ENCODE measurements at regions not wholly inside any gene's neighbourhood (a gene's known extent, or its start where the extent isn't known, plus 50 kb on each side); places are given as distances from the start of the nearest gene placed in this dataset.

- Histone ChIP-seq H3K4me3 (ENCODE audit: insufficient read depth, low read depth, low read length) (no peak overlapping the region), H3K9me3 (ENCODE audit: control insufficient read depth, insufficient read depth, low read length) (peaks cover 76% of the 10 kb centered on the region), H2AK5ac (ENCODE audit: low read depth, low read length) (no peak overlapping the region), H2BK15ac (ENCODE audit: low read depth, low read length) (no peak overlapping the region), H3K18ac (ENCODE audit: low read depth, low read length) (no peak overlapping the region), H3K36me3 (ENCODE audit: control insufficient read depth, insufficient read depth, low read length) (no peaks in the 10 kb centered on the region), H3K23ac (ENCODE audit: low read depth, low read length) (no peak overlapping the region), H3K56ac (ENCODE audit: extremely low read depth, insufficient read depth, low read length) (no peak overlapping the region), H4K20me1 (ENCODE audit: insufficient read depth, low read length) (no peaks in the 10 kb centered on the region), H4K8ac (ENCODE audit: low read depth in 2 of 2, low read length in 2 of 2) (no peak overlapping the region), H3K9ac (ENCODE audit: low read depth, low read length) (no peak overlapping the region), H3K14ac (replicated peaks; ENCODE audit: low read depth, low read length) (no peak overlapping the region), H3K27ac (ENCODE audit: insufficient read depth, low read length) (no peak overlapping the region), H3K9me1 (ENCODE audit: insufficient read depth, low read length) (no peaks in the 10 kb centered on the region), H2AK9ac (replicated peaks; ENCODE audit: low read depth, low read length, poor library complexity) (no peak overlapping the region), H3K4me2 (ENCODE audit: low read depth, low read length) (no peak overlapping the region), H3K4ac (ENCODE audit: low read depth, low read length) (no peak overlapping the region), H2BK20ac (ENCODE audit: low read depth, low read length) (no peak overlapping the region), H4K5ac (ENCODE audit: low read depth, low read length) (no peak overlapping the region), H3K79me1 (ENCODE audit: low read depth in 1 of 2, low read length in 2 of 2) (no peaks in the 10 kb centered on the region), H4K91ac (ENCODE audit: insufficient read depth, low read depth, low read length) (no peak overlapping the region), H2BK5ac (ENCODE audit: low read depth, low read length, poor library complexity, severe bottlenecking) (no peak overlapping the region), H3K27me3 (ENCODE audit: control insufficient read depth, insufficient read depth, low read length) (no peaks in the 10 kb centered on the region), H2BK120ac (ENCODE audit: low read depth, low read length) (no peak overlapping the region), H3K4me1 (ENCODE audit: control insufficient read depth, insufficient read depth, low read length) (no peaks in the 10 kb centered on the region), H2AFZ (replicated peaks; ENCODE audit: low read length, poor library complexity) (no peak overlapping the region)
- ATAC-seq (ENCODE audit: low read depth) (no peak), DNase-seq (no peak)
- ChIA-PET POLR2A (ENCODE audit: unreplicated experiment) (no interaction called here), CTCF (no interaction called here)
- 84% methylated on average over 13 of the region's 27 CpGs; no CpG with 5 or more reads in 1 of the 2 experiments for WGBS, 2 experiments (ENCODE audit: extremely low coverage in 2 of 2, insufficient read length in 1 of 2)
- intact Hi-C loops (cut with micrococcal nuclease) = no loop called here
- dilution Hi-C loops (cut with HindIII; ENCODE audit: low sequenced_read_pairs, unreplicated experiment) = no loop called here
- in situ Hi-C loops (cut with MboI; ENCODE audit: low sequenced_read_pairs) = no loop called here
- no TSS peak for BruUV-seq (replicated peaks)
- no peak for TF ChIP-seq ELK1 (IDR thresholded peaks at IDR 0.05; ENCODE audit: borderline replicate concordance, low read depth, low read length)
- TF ChIP-seq SMC3 (IDR thresholded peaks at IDR 0.05; ENCODE audit: low read depth, low read length) = no peak
Observed at GRCh38 chr1:2894381-2895041, 93.0 kb upstream of the TTC34 start.

Data from IMR-90 (cell line).